ENCODE measurements at regions not wholly inside any gene's neighbourhood (a gene's known extent, or its start where the extent isn't known, plus 50 kb on each side); places are given as distances from the start of the nearest gene placed in this dataset.
"Not testable (repeated sequence)": the region's sequence is repeated elsewhere in the genome, so short reads cannot be mapped to it uniquely, and the experiment has no call there.

- no peak for DNase-seq (ENCODE audit: low read depth)
Measured at GRCh38 chr10:30560326-30560725, 69.2 kb downstream of the LYZL2 start.

- DNase-seq (ENCODE audit: low read depth), result no peak
Measured at GRCh38 chr10:30559180-30559579, 70.4 kb downstream of the LYZL2 start.

GRCh38 chr10:30558411-30558810, 71.1 kb downstream of the LYZL2 start:
- DNase-seq (ENCODE audit: low read depth), result no peak

- DNase-seq (ENCODE audit: low read depth), result no peak
Measured at GRCh38 chr10:30557884-30558283, 71.7 kb downstream of the LYZL2 start.

- no peak for DNase-seq (ENCODE audit: low read depth)
Measured at GRCh38 chr10:30556189-30556588, 73.4 kb downstream of the LYZL2 start.

GRCh38 chr10:30555465-30555864, 74.1 kb downstream of the LYZL2 start:
- no peak for DNase-seq (ENCODE audit: low read depth)

GRCh38 chr10:30554440-30554825, 75.1 kb downstream of the LYZL2 start:
- DNase-seq (ENCODE audit: low read depth), result no peak

- no peak for DNase-seq (ENCODE audit: low read depth)
Measured at GRCh38 chr10:30553626-30554439, 75.7 kb downstream of the LYZL2 start.

- DNase-seq (ENCODE audit: low read depth), result no peak
Measured at GRCh38 chr10:30553018-30553625, 76.4 kb downstream of the LYZL2 start.

- no peak for DNase-seq (ENCODE audit: low read depth)
Measured at GRCh38 chr10:30550967-30551815, 78.4 kb downstream of the LYZL2 start.

GRCh38 chr10:30549134-30549687, 80.3 kb downstream of the LYZL2 start:
- DNase-seq (ENCODE audit: low read depth), result not testable (repeated sequence)

- DNase-seq (ENCODE audit: low read depth), result no peak
Measured at GRCh38 chr10:30546511-30546910, 83.0 kb downstream of the LYZL2 start.

- DNase-seq (ENCODE audit: low read depth), result no peak
Measured at GRCh38 chr10:30542895-30543288, 86.7 kb downstream of the LYZL2 start.

GRCh38 chr10:30542001-30542894, 87.3 kb downstream of the LYZL2 start:
- no peak for DNase-seq (ENCODE audit: low read depth)

GRCh38 chr10:30540276-30540675, 89.3 kb downstream of the LYZL2 start:
- DNase-seq (ENCODE audit: low read depth), result no peak

- DNase-seq (ENCODE audit: low read depth), result no peak
Measured at GRCh38 chr10:30538086-30538485, 91.5 kb downstream of the LYZL2 start.

GRCh38 chr10:30537586-30537985, 92.0 kb downstream of the LYZL2 start:
- no peak for DNase-seq (ENCODE audit: low read depth)

- DNase-seq (ENCODE audit: low read depth), result not testable (repeated sequence)
Measured at GRCh38 chr10:30537158-30537557, 92.4 kb downstream of the LYZL2 start.

GRCh38 chr10:30536578-30536977, 93.0 kb downstream of the LYZL2 start:
- DNase-seq (ENCODE audit: low read depth), result no peak

GRCh38 chr10:30535677-30536076, 93.9 kb downstream of the LYZL2 start:
- no peak for DNase-seq (ENCODE audit: low read depth)

GRCh38 chr10:30534465-30535144, 94.9 kb downstream of the LYZL2 start:
- peak; percentile 46 for DNase-seq (ENCODE audit: low read depth)

Data from stimulated activated CD8-positive, alpha-beta memory T cell treated with anti-CD3 and anti-CD28 coated beads, Interleukin-7, amount 100 ng/mL, for 24 hours (primary cell).